WTC11 (cell line): ENCODE measurements at regions not wholly inside any gene's neighbourhood (a gene's known extent, or its start where the extent isn't known, plus 50 kb on each side); places are given as distances from the start of the nearest gene placed in this dataset.

ENCODE experiments used
- CREM ChIP-seq: sonication (generic); formaldehyde crosslinking; IDR thresholded peaks from 2 replicates; pipeline ENCODE4 v1.8.1; 2022; ENCODE audit warnings: mild to moderate bottlenecking, missing genetic modification reagents, moderate library complexity
- IRF2 ChIP-seq: sonication (generic); formaldehyde crosslinking; IDR thresholded peaks from 2 replicates; pipeline ENCODE4 v1.8.0; 2022; ENCODE audit warnings: low read depth, missing genetic modification reagents, borderline replicate concordance
- JAZF1 ChIP-seq: fragments of 250-450 bp; sonication (Bioruptor Pico); IDR thresholded peaks from 2 replicates; pipeline ENCODE4 v1.9.0; 2021; ENCODE audit warnings: moderate library complexity, mild to moderate bottlenecking, inconsistent platforms
- JUN ChIP-seq: sonication (generic); formaldehyde crosslinking; IDR thresholded peaks from 2 replicates; pipeline ENCODE4 v1.8.0; 2023; ENCODE audit warnings: mild to moderate bottlenecking, missing genetic modification reagents
- TF ChIP-seq, protein P1 (sequence below): fragments of 200-600 bp; IDR thresholded peaks from 2 replicates; pipeline ENCODE4 v1.8.0; 2022; ENCODE audit warnings: antibody characterized with exemption
- TF ChIP-seq, protein P2 (sequence below): fragments of 250-450 bp; sonication (Bioruptor Pico); IDR thresholded peaks from 2 replicates; pipeline ENCODE4 v2.1.2; 2022; ENCODE audit warnings: mild to moderate bottlenecking, moderate library complexity
- TF ChIP-seq, protein P3 (sequence below): sonication (generic); formaldehyde crosslinking; IDR thresholded peaks from 2 replicates; pipeline ENCODE4 v1.8.1; 2023; ENCODE audit warnings: mild to moderate bottlenecking, missing genetic modification reagents
- TF ChIP-seq, protein P4 (sequence below): sonication (generic); formaldehyde crosslinking; IDR thresholded peaks from 2 replicates; pipeline ENCODE4 v1.8.1; 2023; ENCODE audit warnings: mild to moderate bottlenecking, missing genetic modification reagents, moderate library complexity
- TF ChIP-seq, protein P5 (sequence below): sonication (generic); formaldehyde crosslinking; conservative IDR thresholded peaks from 2 replicates; pipeline ENCODE4 v1.8.1; 2022; ENCODE audit warnings: mild to moderate bottlenecking, missing genetic modification reagents
- TF ChIP-seq, protein P6 (sequence below): sonication (generic); formaldehyde crosslinking; IDR thresholded peaks from 2 replicates; pipeline ENCODE4 v1.8.0; 2022; ENCODE audit warnings: mild to moderate bottlenecking, missing genetic modification reagents

DNA sequence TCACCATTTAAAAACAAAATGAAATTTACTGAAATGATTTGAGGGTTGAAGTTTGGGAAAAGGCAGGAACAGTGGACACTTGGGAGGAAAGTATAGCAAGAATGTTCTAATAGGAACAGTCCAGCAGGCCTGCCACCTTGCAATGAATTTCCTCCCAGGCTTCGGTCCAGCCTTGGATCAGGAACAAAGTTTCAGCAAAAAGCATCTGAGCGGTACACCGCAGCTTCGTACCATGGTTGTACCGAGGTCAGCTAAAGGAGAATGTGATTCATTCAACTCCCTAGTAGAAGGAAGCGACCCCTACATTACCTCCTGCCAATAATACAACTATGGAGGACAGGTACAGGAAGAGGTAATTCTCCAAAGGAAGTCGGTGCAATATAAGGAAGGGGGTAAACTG, 111.4 kb downstream of the ENC1 start:
- TF ChIP-seq CREM (CRISPR knock-in tag) (no peak), JUN (no peak), JAZF1 (CRISPR knock-in tag) (no peak), IRF2 (CRISPR knock-in tag) (no peak)
- TF ChIP-seq, protein P1, sequence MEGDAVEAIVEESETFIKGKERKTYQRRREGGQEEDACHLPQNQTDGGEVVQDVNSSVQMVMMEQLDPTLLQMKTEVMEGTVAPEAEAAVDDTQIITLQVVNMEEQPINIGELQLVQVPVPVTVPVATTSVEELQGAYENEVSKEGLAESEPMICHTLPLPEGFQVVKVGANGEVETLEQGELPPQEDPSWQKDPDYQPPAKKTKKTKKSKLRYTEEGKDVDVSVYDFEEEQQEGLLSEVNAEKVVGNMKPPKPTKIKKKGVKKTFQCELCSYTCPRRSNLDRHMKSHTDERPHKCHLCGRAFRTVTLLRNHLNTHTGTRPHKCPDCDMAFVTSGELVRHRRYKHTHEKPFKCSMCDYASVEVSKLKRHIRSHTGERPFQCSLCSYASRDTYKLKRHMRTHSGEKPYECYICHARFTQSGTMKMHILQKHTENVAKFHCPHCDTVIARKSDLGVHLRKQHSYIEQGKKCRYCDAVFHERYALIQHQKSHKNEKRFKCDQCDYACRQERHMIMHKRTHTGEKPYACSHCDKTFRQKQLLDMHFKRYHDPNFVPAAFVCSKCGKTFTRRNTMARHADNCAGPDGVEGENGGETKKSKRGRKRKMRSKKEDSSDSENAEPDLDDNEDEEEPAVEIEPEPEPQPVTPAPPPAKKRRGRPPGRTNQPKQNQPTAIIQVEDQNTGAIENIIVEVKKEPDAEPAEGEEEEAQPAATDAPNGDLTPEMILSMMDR = no peak
- TF ChIP-seq, protein P2, sequence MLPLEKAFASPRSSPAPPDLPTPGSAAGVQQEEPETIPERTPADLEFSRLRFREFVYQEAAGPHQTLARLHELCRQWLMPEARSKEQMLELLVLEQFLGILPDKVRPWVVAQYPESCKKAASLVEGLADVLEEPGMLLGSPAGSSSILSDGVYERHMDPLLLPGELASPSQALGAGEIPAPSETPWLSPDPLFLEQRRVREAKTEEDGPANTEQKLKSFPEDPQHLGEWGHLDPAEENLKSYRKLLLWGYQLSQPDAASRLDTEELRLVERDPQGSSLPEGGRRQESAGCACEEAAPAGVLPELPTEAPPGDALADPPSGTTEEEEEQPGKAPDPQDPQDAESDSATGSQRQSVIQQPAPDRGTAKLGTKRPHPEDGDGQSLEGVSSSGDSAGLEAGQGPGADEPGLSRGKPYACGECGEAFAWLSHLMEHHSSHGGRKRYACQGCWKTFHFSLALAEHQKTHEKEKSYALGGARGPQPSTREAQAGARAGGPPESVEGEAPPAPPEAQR (CRISPR knock-in tag) = no peak
- TF ChIP-seq, protein P3, sequence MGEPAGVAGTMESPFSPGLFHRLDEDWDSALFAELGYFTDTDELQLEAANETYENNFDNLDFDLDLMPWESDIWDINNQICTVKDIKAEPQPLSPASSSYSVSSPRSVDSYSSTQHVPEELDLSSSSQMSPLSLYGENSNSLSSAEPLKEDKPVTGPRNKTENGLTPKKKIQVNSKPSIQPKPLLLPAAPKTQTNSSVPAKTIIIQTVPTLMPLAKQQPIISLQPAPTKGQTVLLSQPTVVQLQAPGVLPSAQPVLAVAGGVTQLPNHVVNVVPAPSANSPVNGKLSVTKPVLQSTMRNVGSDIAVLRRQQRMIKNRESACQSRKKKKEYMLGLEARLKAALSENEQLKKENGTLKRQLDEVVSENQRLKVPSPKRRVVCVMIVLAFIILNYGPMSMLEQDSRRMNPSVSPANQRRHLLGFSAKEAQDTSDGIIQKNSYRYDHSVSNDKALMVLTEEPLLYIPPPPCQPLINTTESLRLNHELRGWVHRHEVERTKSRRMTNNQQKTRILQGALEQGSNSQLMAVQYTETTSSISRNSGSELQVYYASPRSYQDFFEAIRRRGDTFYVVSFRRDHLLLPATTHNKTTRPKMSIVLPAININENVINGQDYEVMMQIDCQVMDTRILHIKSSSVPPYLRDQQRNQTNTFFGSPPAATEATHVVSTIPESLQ = no peak
- TF ChIP-seq, protein P4, sequence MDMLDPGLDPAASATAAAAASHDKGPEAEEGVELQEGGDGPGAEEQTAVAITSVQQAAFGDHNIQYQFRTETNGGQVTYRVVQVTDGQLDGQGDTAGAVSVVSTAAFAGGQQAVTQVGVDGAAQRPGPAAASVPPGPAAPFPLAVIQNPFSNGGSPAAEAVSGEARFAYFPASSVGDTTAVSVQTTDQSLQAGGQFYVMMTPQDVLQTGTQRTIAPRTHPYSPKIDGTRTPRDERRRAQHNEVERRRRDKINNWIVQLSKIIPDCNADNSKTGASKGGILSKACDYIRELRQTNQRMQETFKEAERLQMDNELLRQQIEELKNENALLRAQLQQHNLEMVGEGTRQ = no peak
- TF ChIP-seq, protein P5, sequence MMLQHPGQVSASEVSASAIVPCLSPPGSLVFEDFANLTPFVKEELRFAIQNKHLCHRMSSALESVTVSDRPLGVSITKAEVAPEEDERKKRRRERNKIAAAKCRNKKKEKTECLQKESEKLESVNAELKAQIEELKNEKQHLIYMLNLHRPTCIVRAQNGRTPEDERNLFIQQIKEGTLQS (CRISPR knock-in tag) = no peak
- TF ChIP-seq, protein P6, sequence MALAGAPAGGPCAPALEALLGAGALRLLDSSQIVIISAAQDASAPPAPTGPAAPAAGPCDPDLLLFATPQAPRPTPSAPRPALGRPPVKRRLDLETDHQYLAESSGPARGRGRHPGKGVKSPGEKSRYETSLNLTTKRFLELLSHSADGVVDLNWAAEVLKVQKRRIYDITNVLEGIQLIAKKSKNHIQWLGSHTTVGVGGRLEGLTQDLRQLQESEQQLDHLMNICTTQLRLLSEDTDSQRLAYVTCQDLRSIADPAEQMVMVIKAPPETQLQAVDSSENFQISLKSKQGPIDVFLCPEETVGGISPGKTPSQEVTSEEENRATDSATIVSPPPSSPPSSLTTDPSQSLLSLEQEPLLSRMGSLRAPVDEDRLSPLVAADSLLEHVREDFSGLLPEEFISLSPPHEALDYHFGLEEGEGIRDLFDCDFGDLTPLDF (CRISPR knock-in tag) = no peak
